ENCODE measurements at regions not wholly inside any gene's neighbourhood (a gene's known extent, or its start where the extent isn't known, plus 50 kb on each side); places are given as distances from the start of the nearest gene placed in this dataset.

DNA sequence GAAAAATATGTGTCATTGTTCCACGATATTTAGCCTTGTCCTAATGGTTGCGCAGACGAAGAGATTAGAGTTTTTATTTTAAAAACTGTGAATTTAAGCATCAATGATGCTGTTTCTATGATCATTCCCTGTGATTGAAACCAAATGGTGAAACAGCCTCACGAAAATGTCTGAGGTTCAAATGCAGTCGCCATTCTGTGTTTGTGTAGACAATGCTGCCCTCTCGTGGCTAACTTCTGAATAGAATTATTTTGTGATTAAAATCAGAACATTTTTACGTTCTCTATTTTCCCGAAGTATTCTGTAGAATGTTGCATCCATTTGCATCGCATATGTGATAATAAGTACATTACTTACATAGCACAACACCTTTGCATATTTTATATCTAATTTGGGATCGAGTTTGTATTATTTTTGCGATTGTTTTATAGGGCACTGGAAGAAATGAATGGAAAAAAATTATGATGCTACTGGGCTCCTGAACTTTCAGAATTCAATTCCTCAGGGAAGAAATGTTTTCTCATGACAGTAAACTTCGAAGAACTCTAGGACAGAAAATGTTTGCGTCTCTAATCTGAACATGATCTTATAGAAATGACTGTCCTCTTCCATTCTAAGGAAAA is 54.8 kb upstream of the CREB1 start:
- peak; percentile 40 to 52 (median 50) for DNase-seq (ENCODE audit: low read depth in 3 of 3, low spot score in 2 of 3)

- DNase-seq (ENCODE audit: low read depth in 3 of 3, low spot score in 2 of 3): no peak
Measured at GRCh38 chr2:207475546-207475945, 54.2 kb upstream of the CREB1 start.

GRCh38 chr2:207477896-207478295 is 51.9 kb upstream of the CREB1 start:
- no peak for DNase-seq (ENCODE audit: low read depth in 3 of 3, low spot score in 2 of 3)

- no peak for DNase-seq (ENCODE audit: low read depth in 3 of 3, low spot score in 2 of 3)
Measured at GRCh38 chr2:207478572-207478971, 51.2 kb upstream of the CREB1 start.

- no peak for DNase-seq (ENCODE audit: low read depth in 3 of 3, low spot score in 2 of 3)
Measured at GRCh38 chr2:207479198-207479785, 50.5 kb upstream of the CREB1 start.

Data from right renal cortex interstitium (tissue), 3 donors.